A549 (cell line): ENCODE measurements at regions not wholly inside any gene's neighbourhood (a gene's known extent, or its start where the extent isn't known, plus 50 kb on each side); places are given as distances from the start of the nearest gene placed in this dataset.

Experiments used
- ATAC-seq, 2 experiments: fragments of 200-7000 bp in 1 of 2; fragments of >200 bp in 1 of 2; cut with Nextera tagmentation in 1 of 2; cut with Tn5 transposase in 1 of 2; 3 replicates each; pipeline versions ENCODE4 v1.8.0 to v1.9.1; 2018 to 2020; ENCODE audit warnings: mild to moderate bottlenecking in 1 of 2, moderate library complexity in 1 of 2
- CTCF ChIA-PET: fragments of 300-600 bp; sonication (Branson Sonifier 250); formaldehyde crosslinking; extraction: SDS; loops from one replicate; lab custom pipeline; 2021; ENCODE audit warnings: antibody characterized with exemption, inconsistent platforms; lab: Yijun Ruan, JAX
- POLR2A ChIA-PET: fragments of 350-600 bp; formaldehyde crosslinking; extraction: SDS; loops from one replicate; lab custom pipeline; 2021; ENCODE audit warnings: antibody characterized with exemption, inconsistent platforms; lab: Yijun Ruan, JAX
- DNase-seq, 2 experiments: peaks; one replicate each; pipeline versions ENCODE4 v3.0.0 to v3.0.0-alpha.2; 2011 to 2016; ENCODE audit warnings: low read depth in 1 of 2, low spot score in 1 of 2
- FAIRE-seq: peaks from 2 replicates; lab custom pipeline; 2011; peaks lifted over from hg19 to GRCh38; lab: Jason Lieb, UNC
- H3K27ac ChIP-seq, 2 experiments: fragments of >200 bp; sonication (Bioruptor Twin); formaldehyde crosslinking; 3 replicates each; pipeline ENCODE4 v1.5.1; 2016 to 2017
- H3K4me1 ChIP-seq: fragments of >200 bp; sonication (Bioruptor Twin); formaldehyde crosslinking; 3 replicates; pipeline ENCODE4 v1.6.1; 2016
- H3K4me2 ChIP-seq: fragments of >200 bp; sonication (Bioruptor Twin); formaldehyde crosslinking; 3 replicates; pipeline ENCODE4 v1.6.1; 2016
- H3K4me3 ChIP-seq: fragments of >200 bp; sonication (Bioruptor Twin); formaldehyde crosslinking; 3 replicates; pipeline ENCODE4 v1.5.1; 2016
- H3K9me3 ChIP-seq: fragments of >200 bp; sonication (Bioruptor Twin); formaldehyde crosslinking; 3 replicates; pipeline ENCODE4 v1.6.1; 2016
- BHLHE40 ChIP-seq: IDR thresholded peaks from 2 replicates; pipeline ENCODE4 v1.6.1; 2012; ENCODE audit warnings: low read depth, low read length, inconsistent platforms
- CBX8 ChIP-seq: fragments of 200-600 bp; sonication (generic); IDR thresholded peaks from 2 replicates; pipeline ENCODE4 v1.6.1; 2016
- CEBPB ChIP-seq, 2 experiments: fragments of >200 bp in 1 of 2; sonication (Bioruptor Twin) in 1 of 2; formaldehyde crosslinking in 1 of 2; IDR thresholded peaks; 2 replicates each; pipeline ENCODE4 v1.6.1; 2012 to 2016
- CHD2 ChIP-seq: fragments of 150-350 bp; IDR thresholded peaks from 2 replicates; pipeline ENCODE4 v1.6.1; 2014; ENCODE audit warnings: low read length; ENCODE audit not compliant: partially characterized antibody
- CHD4 ChIP-seq: fragments of 200-600 bp; sonication (generic); IDR thresholded peaks from 2 replicates; pipeline ENCODE4 v1.6.1; 2016; ENCODE audit warnings: antibody characterized with exemption, mild to moderate bottlenecking, borderline replicate concordance
- E2F6 ChIP-seq: IDR thresholded peaks from 2 replicates; pipeline ENCODE4 v1.6.1; 2012; ENCODE audit warnings: low read depth, borderline replicate concordance
- EHMT2 ChIP-seq: fragments of 200-600 bp; sonication (generic); IDR thresholded peaks from 2 replicates; pipeline ENCODE4 v1.6.1; 2016; ENCODE audit warnings: antibody characterized with exemption, low read depth, mild to moderate bottlenecking, moderate library complexity
- EP300 ChIP-seq, 2 experiments: fragments of >200 bp; sonication (Bioruptor Twin); formaldehyde crosslinking; IDR thresholded peaks; 2 replicates in 1 of 2; 3 replicates in 1 of 2; pipeline ENCODE4 v1.6.1; 2016 to 2017
- FOSB ChIP-seq: fragments of 250-450 bp; sonication (Bioruptor Pico); IDR thresholded peaks from 2 replicates; pipeline ENCODE4 v1.5.0; 2020; ENCODE audit warnings: mild to moderate bottlenecking, moderate library complexity
- FOXS1 ChIP-seq: fragments of 250-450 bp; sonication (Bioruptor Pico); IDR thresholded peaks from 2 replicates; pipeline ENCODE4 v1.5.0; 2020; ENCODE audit warnings: mild to moderate bottlenecking, moderate library complexity
- HOXA7 ChIP-seq: fragments of 250-450 bp; sonication (Bioruptor Pico); IDR thresholded peaks from 2 replicates; pipeline ENCODE4 v1.5.0; 2020; ENCODE audit warnings: mild to moderate bottlenecking, moderate library complexity
- HOXB13 ChIP-seq: fragments of 250-450 bp; sonication (Bioruptor Pico); IDR thresholded peaks from 2 replicates; pipeline ENCODE4 v1.5.0; 2020; ENCODE audit warnings: low read depth, mild to moderate bottlenecking, moderate library complexity
- HOXB5 ChIP-seq: fragments of 250-450 bp; sonication (Bioruptor Pico); IDR thresholded peaks from 2 replicates; pipeline ENCODE4 v1.5.0; 2020; ENCODE audit warnings: mild to moderate bottlenecking, moderate library complexity
- JUN ChIP-seq, 2 experiments: fragments of >200 bp; sonication (Bioruptor Twin); formaldehyde crosslinking; IDR thresholded peaks; 2 replicates in 1 of 2; 3 replicates in 1 of 2; pipeline ENCODE4 v1.6.1; 2016 to 2017
- JUNB ChIP-seq: fragments of >200 bp; sonication (Bioruptor Twin); formaldehyde crosslinking; IDR thresholded peaks from 2 replicates; pipeline ENCODE4 v1.6.1; 2016
- KDM5A ChIP-seq: fragments of 200-600 bp; sonication (generic); IDR thresholded peaks from 2 replicates; pipeline ENCODE4 v1.6.1; 2016; ENCODE audit warnings: antibody characterized with exemption, mild to moderate bottlenecking
- MAZ ChIP-seq: fragments of 150-350 bp; IDR thresholded peaks from 2 replicates; pipeline ENCODE4 v1.6.1; 2014; ENCODE audit warnings: antibody characterized with exemption, low read depth, low read length, borderline replicate concordance
- MYC ChIP-seq: IDR thresholded peaks from 2 replicates; pipeline ENCODE4 v1.6.1; 2012; ENCODE audit warnings: mild to moderate bottlenecking, inconsistent platforms, low read length, improper control_type of control experiment, borderline replicate concordance
- NFE2L2 ChIP-seq: fragments of 150-350 bp; conservative IDR thresholded peaks from 2 replicates; pipeline ENCODE4 v1.6.1; 2014; ENCODE audit warnings: low read length
- NPAS2 ChIP-seq: fragments of 250-450 bp; sonication (Bioruptor Pico); IDR thresholded peaks from 2 replicates; pipeline ENCODE4 v1.8.0; 2022; ENCODE audit warnings: mild to moderate bottlenecking, moderate library complexity, borderline replicate concordance
- PBX3 ChIP-seq: IDR thresholded peaks from 2 replicates; pipeline ENCODE4 v1.6.1; 2012
- POLR2A ChIP-seq: IDR thresholded peaks from 2 replicates; pipeline ENCODE4 v1.6.1; 2012; ENCODE audit warnings: mild to moderate bottlenecking, low read length
- POLR2AphosphoS2 ChIP-seq: conservative IDR thresholded peaks from 2 replicates; pipeline ENCODE4 v1.6.1; 2012; ENCODE audit warnings: low read length, improper control_type of control experiment, inconsistent platforms
- RAD21 ChIP-seq, 2 experiments: fragments of >200 bp in 1 of 2; sonication (Bioruptor Twin) in 1 of 2; formaldehyde crosslinking in 1 of 2; IDR thresholded peaks in 1 of 2; conservative IDR thresholded peaks in 1 of 2; 2 replicates in 1 of 2; 3 replicates in 1 of 2; pipeline ENCODE4 v1.6.1; 2012 to 2018; ENCODE audit warnings: inconsistent platforms in 1 of 2
- RARB ChIP-seq: fragments of 250-450 bp; sonication (Bioruptor Pico); IDR thresholded peaks from 2 replicates; pipeline ENCODE4 v1.8.0; 2021; ENCODE audit warnings: mild to moderate bottlenecking, moderate library complexity
- RFX5 ChIP-seq: fragments of 450-650 bp; IDR thresholded peaks from 2 replicates; pipeline ENCODE4 v1.7.1; 2014; ENCODE audit warnings: antibody characterized with exemption, mild to moderate bottlenecking, moderate library complexity
- RNF2 ChIP-seq: fragments of 200-600 bp; sonication (generic); IDR thresholded peaks from 2 replicates; pipeline ENCODE4 v1.6.1; 2016; ENCODE audit warnings: low read depth, mild to moderate bottlenecking, antibody characterized with exemption, moderate library complexity, borderline replicate concordance
- SMC3 ChIP-seq: fragments of >200 bp; sonication (Bioruptor Twin); formaldehyde crosslinking; IDR thresholded peaks from 3 replicates; pipeline ENCODE4 v1.6.1; 2018; ENCODE audit warnings: inconsistent platforms
- SREBF2 ChIP-seq: fragments of 450-650 bp; IDR thresholded peaks from 2 replicates; pipeline ENCODE4 v1.6.1; 2014; ENCODE audit warnings: mild to moderate bottlenecking, moderate library complexity
- ZFP36 ChIP-seq: fragments of 450-650 bp; IDR thresholded peaks from 2 replicates; pipeline ENCODE4 v1.6.1; 2014; ENCODE audit warnings: borderline replicate concordance; ENCODE audit not compliant: partially characterized antibody
- ZSCAN20 ChIP-seq: fragments of 250-450 bp; sonication (Bioruptor Pico); IDR thresholded peaks from 2 replicates; pipeline ENCODE4 v1.8.0; 2022; ENCODE audit warnings: mild to moderate bottlenecking, moderate library complexity
- WGBS: methylation state at CpG from one replicate; pipeline ENCODE4 v1.1.6; 2017; ENCODE audit errors: missing lambda C conversion rate; 5-methylcytosine and 5-hydroxymethylcytosine counted together

GRCh38 chr10:3666525-3667302 lies 118.3 kb downstream of the KLF6 start:
- Histone ChIP-seq H3K27ac (no peak overlapping the region), H3K4me2 (no peak overlapping the region), H3K9me3 (no peaks in the 10 kb centered on the region), H3K4me1 (no peaks in the 10 kb centered on the region), H3K4me3 (no peak overlapping the region)
- TF ChIP-seq HOXA7 (CRISPR knock-in tag), result no peak
- TF ChIP-seq CEBPB (IDR thresholded peaks at IDR 0.05), result no peak
- TF ChIP-seq RNF2, result no peak
- TF ChIP-seq RAD21 (conservative IDR thresholded peaks at IDR 0.05 in 1 of 2, IDR thresholded peaks at IDR 0.05 in 1 of 2), result no peak
- no peak for TF ChIP-seq HOXB13 (CRISPR knock-in tag)
- TF ChIP-seq FOSB (CRISPR knock-in tag), result no peak
- no peak for TF ChIP-seq POLR2AphosphoS2
- no peak for TF ChIP-seq JUNB
- TF ChIP-seq JUN (IDR thresholded peaks at IDR 0.05), result no peak
- TF ChIP-seq CHD4, result no peak
- no peak for TF ChIP-seq ZSCAN20
- TF ChIP-seq EP300 (IDR thresholded peaks at IDR 0.05), result no peak
- TF ChIP-seq FOXS1, result no peak
- TF ChIP-seq MYC, result no peak
- no peak for TF ChIP-seq CHD2
- no peak for TF ChIP-seq BHLHE40
- TF ChIP-seq CBX8, result no peak
- TF ChIP-seq SREBF2, result no peak
- TF ChIP-seq POLR2A, result no peak
- TF ChIP-seq NPAS2 (CRISPR knock-in tag), result no peak
- DNase-seq (no peak), FAIRE-seq (no peak), ATAC-seq (no peak)
- WGBS, result 86% methylated on average over 13 of the region's 14 CpGs
- ChIA-PET CTCF (interaction anchor here (1.1 kb wide), 1 partner anchor 11 kb away, joined by 3 read pairs; no protein-coding TSS in a partner anchor), POLR2A (no interaction called here)

GRCh38 chr10:3665316-3665908 lies 119.6 kb downstream of the KLF6 start:
- H3K4me3 ChIP-seq, result no peak overlapping the region
- 68% methylated on average over 15 of the region's 15 CpGs for WGBS
- H3K27ac ChIP-seq, result no peak overlapping the region
- POLR2A ChIA-PET, result no interaction called here
- no peak for FAIRE-seq
- no peaks in the 10 kb centered on the region for H3K9me3 ChIP-seq
- no peaks in the 10 kb centered on the region for H3K4me1 ChIP-seq
- TF ChIP-seq NPAS2 (CRISPR knock-in tag) (no peak), PBX3 (no peak), EP300 (IDR thresholded peaks at IDR 0.05) (no peak), ZFP36 (no peak), HOXA7 (CRISPR knock-in tag) (no peak), HOXB5 (CRISPR knock-in tag) (no peak), RAD21 (conservative IDR thresholded peaks at IDR 0.05 in 1 of 2, IDR thresholded peaks at IDR 0.05 in 1 of 2) (no peak), CBX8 (no peak), EHMT2 (no peak)
- CTCF ChIA-PET, result no interaction called here
- DNase-seq, result no peak
- H3K4me2 ChIP-seq, result no peak overlapping the region
- no peak; a peak in 1 of 6 replicates for ATAC-seq

GRCh38 chr10:3662775-3663174 lies 122.2 kb downstream of the KLF6 start:
- H3K9me3 ChIP-seq, result no peaks in the 10 kb centered on the region
- ChIA-PET CTCF (no interaction called here), POLR2A (no interaction called here)
- FAIRE-seq, result no peak
- H3K27ac ChIP-seq, result no peak overlapping the region
- no peak overlapping the region for H3K4me2 ChIP-seq
- peaks cover 4% of the 10 kb centered on the region; the same call in 1 of the 3 replicates for H3K4me1 ChIP-seq
- ATAC-seq, result no peak
- H3K4me3 ChIP-seq, result no peak overlapping the region
- TF ChIP-seq KDM5A, result no peak
- TF ChIP-seq NFE2L2, result no peak
- TF ChIP-seq SMC3, result no peak
- TF ChIP-seq RFX5, result no peak
- TF ChIP-seq HOXA7 (CRISPR knock-in tag), result no peak
- no peak for TF ChIP-seq FOXS1
- no peak for TF ChIP-seq MAZ
- no peak for TF ChIP-seq E2F6
- no peak for TF ChIP-seq RARB (CRISPR knock-in tag)
- TF ChIP-seq CBX8, result no peak
- 59% methylated on average over 2 of the region's 2 CpGs for WGBS
- DNase-seq, result no peak
